HEK293 (cell line): ENCODE measurements at regions not wholly inside any gene's neighbourhood (a gene's known extent, or its start where the extent isn't known, plus 50 kb on each side); places are given as distances from the start of the nearest gene placed in this dataset.
A peak's percentile ranks its signal among the peaks of the same experiment; 100 is the strongest.

ENCODE experiments used
- CTCF ChIA-PET: fragments of 350-600 bp; formaldehyde crosslinking; extraction: SDS; loops from one replicate; lab custom pipeline; 2021; ENCODE audit warnings: antibody characterized with exemption; lab: Yijun Ruan, JAX
- POLR2A ChIA-PET: fragments of 300-600 bp; formaldehyde crosslinking; extraction: SDS; loops from one replicate; lab custom pipeline; 2020; ENCODE audit warnings: antibody characterized with exemption, inconsistent platforms; lab: Yijun Ruan, JAX
- H3K27ac ChIP-seq: fragments of 200-500 bp; sonication (Bioruptor generic); 2 replicates; pipeline ENCODE4 v1.5.1; 2014; ENCODE audit warnings: low read depth, low read length, control low read depth, inconsistent platforms; ENCODE audit errors: extremely low read depth
- H3K36me3 ChIP-seq, 2 experiments: fragments of 200-500 bp in 1 of 2; sonication (Bioruptor generic) in 1 of 2; 1 replicate in 1 of 2; 2 replicates in 1 of 2; pipeline ENCODE4 v1.5.1; 2014 to 2017; ENCODE audit warnings: inconsistent platforms in 2 of 2, low read length in 2 of 2; ENCODE audit not compliant: control insufficient read depth in 2 of 2, insufficient read depth in 1 of 2
- H3K4me1 ChIP-seq: fragments of 200-500 bp; sonication (Bioruptor generic); 2 replicates; pipeline ENCODE4 v1.5.1; 2014; ENCODE audit warnings: mild to moderate bottlenecking, low read length, inconsistent platforms; ENCODE audit not compliant: control insufficient read depth, insufficient read depth
- H3K4me3 ChIP-seq: 2 replicates; pipeline ENCODE4 v1.5.1; 2011; ENCODE audit warnings: low read depth, mild to moderate bottlenecking, control low read depth, low read length, moderate library complexity
- H3K9me3 ChIP-seq: fragments of 200-500 bp; sonication (Bioruptor generic); 2 replicates; pipeline ENCODE4 v1.5.1; 2014; ENCODE audit warnings: low read depth, low read length, inconsistent platforms; ENCODE audit not compliant: control insufficient read depth, insufficient read depth
- GFI1B ChIP-seq: fragments of 450-650 bp; formaldehyde crosslinking; IDR thresholded peaks from 2 replicates; pipeline ENCODE4 v1.5.1; 2016; ENCODE audit warnings: missing biosample characterization, missing genetic modification characterization
- GLIS1 ChIP-seq: fragments of 450-650 bp; formaldehyde crosslinking; IDR thresholded peaks from 2 replicates; pipeline ENCODE4 v1.5.1; 2016; ENCODE audit warnings: missing biosample characterization, missing genetic modification characterization
- MEIS1 ChIP-seq: sonication (generic); formaldehyde crosslinking; IDR thresholded peaks from 2 replicates; pipeline ENCODE4 v1.8.1; 2022; ENCODE audit warnings: missing genetic modification reagents, mild to moderate bottlenecking, borderline replicate concordance
- YY2 ChIP-seq: fragments of 450-650 bp; formaldehyde crosslinking; IDR thresholded peaks from 2 replicates; pipeline ENCODE4 v1.5.1; 2016; ENCODE audit warnings: missing biosample characterization, missing genetic modification characterization
- ZBTB21 ChIP-seq: fragments of 450-650 bp; formaldehyde crosslinking; IDR thresholded peaks from 2 replicates; pipeline ENCODE4 v1.5.1; 2017; ENCODE audit warnings: missing biosample characterization, missing genetic modification characterization
- ZFP3 ChIP-seq: fragments of 450-650 bp; formaldehyde crosslinking; IDR thresholded peaks from 2 replicates; pipeline ENCODE4 v1.5.1; 2016; ENCODE audit warnings: low read depth, missing biosample characterization, missing genetic modification characterization
- ZNF155 ChIP-seq: fragments of 450-650 bp; formaldehyde crosslinking; IDR thresholded peaks from 2 replicates; pipeline ENCODE4 v1.5.1; 2016; ENCODE audit warnings: missing biosample characterization, missing genetic modification characterization
- ZNF221 ChIP-seq: fragments of 450-650 bp; formaldehyde crosslinking; IDR thresholded peaks from 2 replicates; pipeline ENCODE4 v1.5.1; 2017; ENCODE audit warnings: missing biosample characterization, missing genetic modification characterization, borderline replicate concordance
- ZNF350 ChIP-seq: fragments of 450-650 bp; formaldehyde crosslinking; IDR thresholded peaks from 2 replicates; pipeline ENCODE4 v1.5.0; 2017; ENCODE audit warnings: missing biosample characterization, mild to moderate bottlenecking, missing genetic modification characterization
- ZNF423 ChIP-seq: fragments of 450-650 bp; formaldehyde crosslinking; IDR thresholded peaks from 2 replicates; pipeline ENCODE4 v1.5.1; 2016; ENCODE audit warnings: missing biosample characterization, missing genetic modification characterization
- ZNF501 ChIP-seq: fragments of 450-650 bp; formaldehyde crosslinking; IDR thresholded peaks from 2 replicates; pipeline ENCODE4 v1.5.1; 2016; ENCODE audit warnings: missing biosample characterization, missing genetic modification characterization
- ZNF530 ChIP-seq: fragments of 450-650 bp; formaldehyde crosslinking; IDR thresholded peaks from 2 replicates; pipeline ENCODE4 v1.5.1; 2016; ENCODE audit warnings: low read depth, missing biosample characterization, missing genetic modification characterization
- ZNF571 ChIP-seq: fragments of 450-650 bp; formaldehyde crosslinking; IDR thresholded peaks from 2 replicates; pipeline ENCODE4 v1.5.0; 2017; ENCODE audit warnings: missing biosample characterization, missing genetic modification characterization
- ZNF658 ChIP-seq: fragments of 450-650 bp; formaldehyde crosslinking; IDR thresholded peaks from 2 replicates; pipeline ENCODE4; 2016; ENCODE audit warnings: missing biosample characterization, missing genetic modification characterization
- ZNF677 ChIP-seq: fragments of 450-650 bp; IDR thresholded peaks from 2 replicates; pipeline ENCODE4 v1.5.0; 2018; ENCODE audit warnings: missing biosample characterization, mild to moderate bottlenecking, missing genetic modification characterization, moderate library complexity
- ZNF768 ChIP-seq: fragments of 450-650 bp; formaldehyde crosslinking; IDR thresholded peaks from 2 replicates; pipeline ENCODE4 v1.5.1; 2018; ENCODE audit warnings: missing biosample characterization, mild to moderate bottlenecking, missing genetic modification characterization
- ZXDB ChIP-seq: fragments of 450-650 bp; formaldehyde crosslinking; IDR thresholded peaks from 2 replicates; pipeline ENCODE4 v1.5.1; 2016; ENCODE audit warnings: missing biosample characterization, missing genetic modification characterization
- TF ChIP-seq, protein P1 (sequence below): fragments of 450-650 bp; formaldehyde crosslinking; IDR thresholded peaks from 2 replicates; pipeline ENCODE4 v1.5.1; 2016; ENCODE audit warnings: missing biosample characterization, missing genetic modification characterization, borderline replicate concordance
- TF ChIP-seq, protein P2 (sequence below): fragments of 450-650 bp; formaldehyde crosslinking; IDR thresholded peaks from 2 replicates; pipeline ENCODE4 v1.5.1; 2016; ENCODE audit warnings: missing biosample characterization, missing genetic modification characterization
- TF ChIP-seq, protein P3 (sequence below): fragments of 450-650 bp; formaldehyde crosslinking; IDR thresholded peaks from 2 replicates; pipeline ENCODE4 v1.5.1; 2016; ENCODE audit warnings: missing biosample characterization, missing genetic modification characterization
- TF ChIP-seq, protein P4 (sequence below): fragments of 450-650 bp; formaldehyde crosslinking; conservative IDR thresholded peaks from 2 replicates; pipeline ENCODE4 v1.5.1; 2016; ENCODE audit warnings: low read depth, missing biosample characterization, missing genetic modification characterization

DNA sequence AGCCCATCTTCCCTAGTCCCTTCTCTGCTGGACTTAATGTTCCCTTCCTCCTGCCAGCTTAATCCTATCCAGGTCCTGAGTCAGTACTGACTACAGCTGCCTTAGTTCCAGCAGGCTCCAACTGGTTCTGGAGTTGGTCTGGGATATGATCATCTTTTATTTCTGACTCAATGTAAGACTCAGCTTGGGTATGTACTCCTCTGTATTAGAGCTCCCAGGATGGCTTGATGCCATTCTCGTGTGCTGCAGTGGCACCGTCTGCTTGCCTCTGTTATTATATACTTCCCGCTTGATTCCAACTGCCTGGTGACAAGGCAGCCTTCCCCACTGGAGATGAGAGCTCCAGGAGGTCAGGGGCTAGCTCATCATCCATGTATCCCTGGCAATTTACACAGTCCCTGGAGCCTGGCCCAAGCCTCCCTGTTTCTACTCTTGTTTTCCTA is 164.4 kb upstream of the DPT start:
- Histone ChIP-seq H3K4me1 (no peaks in the 10 kb centered on the region), H3K4me3 (no peak overlapping the region), H3K9me3 (no peaks in the 10 kb centered on the region), H3K27ac (no peak overlapping the region), H3K36me3 (no peaks in the 10 kb centered on the region)
- POLR2A ChIA-PET, result no interaction called here
- CTCF ChIA-PET, result no interaction called here
- TF ChIP-seq GLIS1 (peak; percentile 24; the same call in 1 of the 2 replicates), ZNF677 (tag by site-specific recombination) (no peak)

DNA sequence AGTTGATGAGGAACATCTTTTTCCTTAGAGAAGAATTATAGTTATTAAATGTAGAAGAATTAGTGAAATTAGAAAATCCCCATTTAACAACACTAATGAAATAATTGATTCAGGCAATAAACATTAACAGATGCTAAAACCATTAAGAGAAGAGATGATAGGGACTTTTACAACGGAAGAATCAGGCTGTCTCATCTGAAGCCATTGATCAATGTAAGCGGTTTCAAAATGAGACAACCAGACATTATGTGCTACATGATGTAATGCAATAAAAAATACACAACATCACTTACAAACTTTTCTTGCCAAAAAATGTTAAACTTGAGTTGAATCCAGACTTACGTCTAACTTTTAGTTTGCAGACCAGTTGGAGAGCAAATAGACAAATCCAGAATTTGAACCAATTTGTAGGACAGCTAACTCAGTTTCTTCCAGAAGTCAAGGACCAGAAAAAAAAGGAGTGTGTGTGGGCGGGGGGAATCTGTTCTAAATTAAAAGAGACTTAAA is 165.4 kb upstream of the DPT start:
- Histone ChIP-seq H3K27ac (no peak overlapping the region), H3K4me3 (no peak overlapping the region), H3K4me1 (no peaks in the 10 kb centered on the region), H3K9me3 (no peaks in the 10 kb centered on the region), H3K36me3 (no peaks in the 10 kb centered on the region)
- POLR2A ChIA-PET, result no interaction called here
- CTCF ChIA-PET, result no interaction called here
- TF ChIP-seq, protein P1, sequence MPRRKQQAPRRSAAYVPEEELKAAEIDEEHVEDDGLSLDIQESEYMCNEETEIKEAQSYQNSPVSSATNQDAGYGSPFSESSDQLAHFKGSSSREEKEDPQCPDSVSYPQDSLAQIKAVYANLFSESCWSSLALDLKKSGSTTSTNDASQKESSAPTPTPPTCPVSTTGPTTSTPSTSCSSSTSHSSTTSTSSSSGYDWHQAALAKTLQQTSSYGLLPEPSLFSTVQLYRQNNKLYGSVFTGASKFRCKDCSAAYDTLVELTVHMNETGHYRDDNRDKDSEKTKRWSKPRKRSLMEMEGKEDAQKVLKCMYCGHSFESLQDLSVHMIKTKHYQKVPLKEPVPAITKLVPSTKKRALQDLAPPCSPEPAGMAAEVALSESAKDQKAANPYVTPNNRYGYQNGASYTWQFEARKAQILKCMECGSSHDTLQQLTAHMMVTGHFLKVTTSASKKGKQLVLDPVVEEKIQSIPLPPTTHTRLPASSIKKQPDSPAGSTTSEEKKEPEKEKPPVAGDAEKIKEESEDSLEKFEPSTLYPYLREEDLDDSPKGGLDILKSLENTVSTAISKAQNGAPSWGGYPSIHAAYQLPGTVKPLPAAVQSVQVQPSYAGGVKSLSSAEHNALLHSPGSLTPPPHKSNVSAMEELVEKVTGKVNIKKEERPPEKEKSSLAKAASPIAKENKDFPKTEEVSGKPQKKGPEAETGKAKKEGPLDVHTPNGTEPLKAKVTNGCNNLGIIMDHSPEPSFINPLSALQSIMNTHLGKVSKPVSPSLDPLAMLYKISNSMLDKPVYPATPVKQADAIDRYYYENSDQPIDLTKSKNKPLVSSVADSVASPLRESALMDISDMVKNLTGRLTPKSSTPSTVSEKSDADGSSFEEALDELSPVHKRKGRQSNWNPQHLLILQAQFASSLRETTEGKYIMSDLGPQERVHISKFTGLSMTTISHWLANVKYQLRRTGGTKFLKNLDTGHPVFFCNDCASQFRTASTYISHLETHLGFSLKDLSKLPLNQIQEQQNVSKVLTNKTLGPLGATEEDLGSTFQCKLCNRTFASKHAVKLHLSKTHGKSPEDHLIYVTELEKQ (tag by site-specific recombination), result no peak
- no peak for TF ChIP-seq ZXDB (tag by site-specific recombination)
- no peak for TF ChIP-seq ZNF350 (tag by site-specific recombination)
- no peak for TF ChIP-seq GFI1B (tag by site-specific recombination)
- TF ChIP-seq ZNF221 (tag by site-specific recombination), result no peak
- no peak for TF ChIP-seq ZNF530 (tag by site-specific recombination)
- TF ChIP-seq YY2, result no peak
- TF ChIP-seq ZNF571 (tag by site-specific recombination), result no peak
- TF ChIP-seq ZNF423 (tag by site-specific recombination), result no peak
- TF ChIP-seq ZNF155 (tag by site-specific recombination), result no peak
- TF ChIP-seq ZNF768 (tag by site-specific recombination), result no peak
- TF ChIP-seq ZNF658 (tag by site-specific recombination), result no peak
- no peak for TF ChIP-seq MEIS1
- TF ChIP-seq ZNF501 (tag by site-specific recombination), result no peak

DNA sequence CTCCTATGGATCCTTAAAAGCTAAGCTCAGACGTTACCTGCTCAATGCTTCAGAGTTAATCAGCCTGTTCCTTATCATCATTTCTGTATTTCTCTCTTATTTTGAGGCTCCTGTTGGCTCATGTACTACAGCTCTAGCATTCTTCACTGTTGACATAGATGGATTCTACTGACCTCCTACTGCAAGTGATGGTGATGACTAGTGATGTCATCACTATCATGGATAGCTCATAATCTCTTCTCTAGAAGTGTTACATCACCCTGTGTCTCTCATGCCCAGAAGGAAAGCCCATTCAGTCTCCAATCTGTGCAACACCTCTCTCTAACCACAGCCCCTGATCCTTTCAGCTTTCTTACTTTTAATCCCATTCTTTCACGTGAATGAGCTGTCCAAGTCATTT is 168.2 kb upstream of the DPT start:
- Histone ChIP-seq H3K4me3 (no peak overlapping the region), H3K27ac (no peak overlapping the region), H3K36me3 (no peaks in the 10 kb centered on the region), H3K4me1 (no peaks in the 10 kb centered on the region), H3K9me3 (no peaks in the 10 kb centered on the region)
- CTCF ChIA-PET, result interaction anchor here (0.6 to 0.7 kb wide), 3 partner anchors 15 to 778 kb away, joined by 3 to 5 read pairs (median 3); no protein-coding TSS in a partner anchor
- POLR2A ChIA-PET, result no interaction called here
- TF ChIP-seq, protein P2, sequence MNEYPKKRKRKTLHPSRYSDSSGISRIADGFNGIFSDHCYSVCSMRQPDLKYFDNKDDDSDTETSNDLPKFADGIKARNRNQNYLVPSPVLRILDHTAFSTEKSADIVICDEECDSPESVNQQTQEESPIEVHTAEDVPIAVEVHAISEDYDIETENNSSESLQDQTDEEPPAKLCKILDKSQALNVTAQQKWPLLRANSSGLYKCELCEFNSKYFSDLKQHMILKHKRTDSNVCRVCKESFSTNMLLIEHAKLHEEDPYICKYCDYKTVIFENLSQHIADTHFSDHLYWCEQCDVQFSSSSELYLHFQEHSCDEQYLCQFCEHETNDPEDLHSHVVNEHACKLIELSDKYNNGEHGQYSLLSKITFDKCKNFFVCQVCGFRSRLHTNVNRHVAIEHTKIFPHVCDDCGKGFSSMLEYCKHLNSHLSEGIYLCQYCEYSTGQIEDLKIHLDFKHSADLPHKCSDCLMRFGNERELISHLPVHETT (tag by site-specific recombination), result no peak
- TF ChIP-seq, protein P3, sequence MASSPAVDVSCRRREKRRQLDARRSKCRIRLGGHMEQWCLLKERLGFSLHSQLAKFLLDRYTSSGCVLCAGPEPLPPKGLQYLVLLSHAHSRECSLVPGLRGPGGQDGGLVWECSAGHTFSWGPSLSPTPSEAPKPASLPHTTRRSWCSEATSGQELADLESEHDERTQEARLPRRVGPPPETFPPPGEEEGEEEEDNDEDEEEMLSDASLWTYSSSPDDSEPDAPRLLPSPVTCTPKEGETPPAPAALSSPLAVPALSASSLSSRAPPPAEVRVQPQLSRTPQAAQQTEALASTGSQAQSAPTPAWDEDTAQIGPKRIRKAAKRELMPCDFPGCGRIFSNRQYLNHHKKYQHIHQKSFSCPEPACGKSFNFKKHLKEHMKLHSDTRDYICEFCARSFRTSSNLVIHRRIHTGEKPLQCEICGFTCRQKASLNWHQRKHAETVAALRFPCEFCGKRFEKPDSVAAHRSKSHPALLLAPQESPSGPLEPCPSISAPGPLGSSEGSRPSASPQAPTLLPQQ (tag by site-specific recombination), result peak; percentile 36; the same call in 1 of the 2 replicates
- TF ChIP-seq, protein P4, sequence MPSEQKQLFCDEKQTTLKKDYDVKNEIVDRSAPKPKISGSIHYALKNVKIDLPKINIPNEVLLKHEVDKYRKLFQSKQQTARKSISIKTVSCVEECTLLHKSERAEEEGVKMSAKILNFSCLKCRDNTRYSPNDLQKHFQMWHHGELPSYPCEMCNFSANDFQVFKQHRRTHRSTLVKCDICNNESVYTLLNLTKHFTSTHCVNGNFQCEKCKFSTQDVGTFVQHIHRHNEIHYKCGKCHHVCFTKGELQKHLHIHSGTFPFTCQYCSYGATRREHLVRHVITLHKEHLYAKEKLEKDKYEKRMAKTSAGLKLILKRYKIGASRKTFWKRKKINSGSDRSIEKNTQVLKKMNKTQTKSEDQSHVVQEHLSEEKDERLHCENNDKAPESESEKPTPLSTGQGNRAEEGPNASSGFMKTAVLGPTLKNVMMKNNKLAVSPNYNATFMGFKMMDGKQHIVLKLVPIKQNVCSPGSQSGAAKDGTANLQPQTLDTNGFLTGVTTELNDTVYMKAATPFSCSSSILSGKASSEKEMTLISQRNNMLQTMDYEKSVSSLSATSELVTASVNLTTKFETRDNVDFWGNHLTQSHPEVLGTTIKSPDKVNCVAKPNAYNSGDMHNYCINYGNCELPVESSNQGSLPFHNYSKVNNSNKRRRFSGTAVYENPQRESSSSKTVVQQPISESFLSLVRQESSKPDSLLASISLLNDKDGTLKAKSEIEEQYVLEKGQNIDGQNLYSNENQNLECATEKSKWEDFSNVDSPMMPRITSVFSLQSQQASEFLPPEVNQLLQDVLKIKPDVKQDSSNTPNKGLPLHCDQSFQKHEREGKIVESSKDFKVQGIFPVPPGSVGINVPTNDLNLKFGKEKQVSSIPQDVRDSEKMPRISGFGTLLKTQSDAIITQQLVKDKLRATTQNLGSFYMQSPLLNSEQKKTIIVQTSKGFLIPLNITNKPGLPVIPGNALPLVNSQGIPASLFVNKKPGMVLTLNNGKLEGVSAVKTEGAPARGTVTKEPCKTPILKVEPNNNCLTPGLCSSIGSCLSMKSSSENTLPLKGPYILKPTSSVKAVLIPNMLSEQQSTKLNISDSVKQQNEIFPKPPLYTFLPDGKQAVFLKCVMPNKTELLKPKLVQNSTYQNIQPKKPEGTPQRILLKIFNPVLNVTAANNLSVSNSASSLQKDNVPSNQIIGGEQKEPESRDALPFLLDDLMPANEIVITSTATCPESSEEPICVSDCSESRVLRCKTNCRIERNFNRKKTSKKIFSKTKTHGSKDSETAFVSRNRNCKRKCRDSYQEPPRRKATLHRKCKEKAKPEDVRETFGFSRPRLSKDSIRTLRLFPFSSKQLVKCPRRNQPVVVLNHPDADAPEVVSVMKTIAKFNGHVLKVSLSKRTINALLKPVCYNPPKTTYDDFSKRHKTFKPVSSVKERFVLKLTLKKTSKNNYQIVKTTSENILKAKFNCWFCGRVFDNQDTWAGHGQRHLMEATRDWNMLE (tag by site-specific recombination), result 0 out of 2 replicates have a peak, but pooled peaks have one; percentile 19
- TF ChIP-seq ZBTB21 (peak; percentile 93), ZFP3 (tag by site-specific recombination) (no peak)
